ENCODE measurements at regions not wholly inside any gene's neighbourhood (a gene's known extent, or its start where the extent isn't known, plus 50 kb on each side); places are given as distances from the start of the nearest gene placed in this dataset.

DNA sequence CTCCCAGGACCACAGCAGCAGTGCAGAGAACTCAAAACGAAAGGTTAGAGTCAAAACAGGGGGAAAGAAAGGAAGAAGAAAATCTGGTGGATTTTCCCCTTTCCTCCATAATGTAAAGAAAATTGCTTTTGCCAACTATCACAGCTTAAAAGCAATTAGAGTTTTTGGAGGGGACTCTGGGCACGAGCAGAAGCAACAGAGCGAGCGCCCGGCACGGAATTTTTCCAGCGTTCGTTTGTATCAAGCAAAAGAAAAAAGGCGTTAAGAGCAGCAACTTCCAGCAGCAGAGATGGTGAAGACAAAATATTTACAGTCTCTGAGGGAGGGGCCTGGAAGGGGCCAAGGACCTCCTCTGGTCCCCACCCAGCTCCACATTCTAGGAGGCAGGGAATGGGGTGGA, 174.9 kb upstream of the LINGO1 start:
- intact Hi-C loops (cut with micrococcal nuclease), result no loop called here
- H3K4me3 Mint-ChIP-seq, result no peak overlapping the region
- no peak overlapping the region for H3K9ac ChIP-seq (ENCODE audit: low read length)
- H3K27ac ChIP-seq (ENCODE audit: low read length in 2 of 2), result no peak overlapping the region
- no peaks in the 10 kb centered on the region for H4K20me1 ChIP-seq (ENCODE audit: control insufficient read depth, insufficient read depth, low read length, poor library complexity, severe bottlenecking)
- H3K9me3 ChIP-seq (ENCODE audit: control extremely low read depth in 1 of 3, control insufficient read depth in 2 of 3, insufficient read depth in 1 of 3, low read length in 2 of 3), result no peaks in the 10 kb centered on the region
- no peak for DNase-seq
- ATAC-seq (ENCODE audit: low read depth), result no peak
- no peaks in the 10 kb centered on the region for H3K36me3 ChIP-seq (replicated peaks in 1 of 2; ENCODE audit: control extremely low read depth in 1 of 2, control insufficient read depth in 1 of 2, extremely low read depth in 1 of 2, insufficient read depth in 2 of 2, low read length in 1 of 2)
- ChIA-PET POLR2A (no interaction called here), CTCF (no interaction called here)
- no peaks in the 10 kb centered on the region for H3K27me3 ChIP-seq (replicated peaks in 1 of 4; ENCODE audit: control extremely low read depth in 1 of 4, control insufficient read depth in 3 of 4, insufficient read depth in 4 of 4, low read length in 3 of 4)
- H2AFZ ChIP-seq (ENCODE audit: insufficient read depth, low read depth, low read length, poor library complexity, severe bottlenecking), result no peak overlapping the region
- H3K27ac Mint-ChIP-seq, result no peak overlapping the region
- H3K4me1 Mint-ChIP-seq, result no peaks in the 10 kb centered on the region
- no peaks in the 10 kb centered on the region for H3K9me3 Mint-ChIP-seq (ENCODE audit: insufficient read depth)
- no peak for TF ChIP-seq EZH2 (IDR thresholded peaks at IDR 0.05; ENCODE audit: borderline replicate concordance, insufficient read depth, low read depth, low read length, poor library complexity, severe bottlenecking)
- TF ChIP-seq, protein P1, sequence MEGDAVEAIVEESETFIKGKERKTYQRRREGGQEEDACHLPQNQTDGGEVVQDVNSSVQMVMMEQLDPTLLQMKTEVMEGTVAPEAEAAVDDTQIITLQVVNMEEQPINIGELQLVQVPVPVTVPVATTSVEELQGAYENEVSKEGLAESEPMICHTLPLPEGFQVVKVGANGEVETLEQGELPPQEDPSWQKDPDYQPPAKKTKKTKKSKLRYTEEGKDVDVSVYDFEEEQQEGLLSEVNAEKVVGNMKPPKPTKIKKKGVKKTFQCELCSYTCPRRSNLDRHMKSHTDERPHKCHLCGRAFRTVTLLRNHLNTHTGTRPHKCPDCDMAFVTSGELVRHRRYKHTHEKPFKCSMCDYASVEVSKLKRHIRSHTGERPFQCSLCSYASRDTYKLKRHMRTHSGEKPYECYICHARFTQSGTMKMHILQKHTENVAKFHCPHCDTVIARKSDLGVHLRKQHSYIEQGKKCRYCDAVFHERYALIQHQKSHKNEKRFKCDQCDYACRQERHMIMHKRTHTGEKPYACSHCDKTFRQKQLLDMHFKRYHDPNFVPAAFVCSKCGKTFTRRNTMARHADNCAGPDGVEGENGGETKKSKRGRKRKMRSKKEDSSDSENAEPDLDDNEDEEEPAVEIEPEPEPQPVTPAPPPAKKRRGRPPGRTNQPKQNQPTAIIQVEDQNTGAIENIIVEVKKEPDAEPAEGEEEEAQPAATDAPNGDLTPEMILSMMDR (IDR thresholded peaks at IDR 0.05), result no peak
- no peaks in the 10 kb centered on the region for H3K79me2 ChIP-seq (ENCODE audit: control insufficient read depth, insufficient read depth, low read length)
- no peak overlapping the region for H3K4me2 ChIP-seq (replicated peaks; ENCODE audit: low read depth, low read length, poor library complexity, severe bottlenecking)
- no peaks in the 10 kb centered on the region for H3K4me1 ChIP-seq (ENCODE audit: control insufficient read depth in 2 of 2, insufficient read depth in 2 of 2, low read length in 2 of 2)
- H3K4me3 ChIP-seq (ENCODE audit: control extremely low read depth in 1 of 5, extremely low read depth in 1 of 5, insufficient read depth in 1 of 5, low read depth in 2 of 5, low read length in 4 of 5), result no peak overlapping the region
- peaks cover 12% of the 10 kb centered on the region for H3K27me3 Mint-ChIP-seq
- 89% methylated on average over 8 of the region's 9 CpGs for WGBS (ENCODE audit: insufficient coverage)

DNA sequence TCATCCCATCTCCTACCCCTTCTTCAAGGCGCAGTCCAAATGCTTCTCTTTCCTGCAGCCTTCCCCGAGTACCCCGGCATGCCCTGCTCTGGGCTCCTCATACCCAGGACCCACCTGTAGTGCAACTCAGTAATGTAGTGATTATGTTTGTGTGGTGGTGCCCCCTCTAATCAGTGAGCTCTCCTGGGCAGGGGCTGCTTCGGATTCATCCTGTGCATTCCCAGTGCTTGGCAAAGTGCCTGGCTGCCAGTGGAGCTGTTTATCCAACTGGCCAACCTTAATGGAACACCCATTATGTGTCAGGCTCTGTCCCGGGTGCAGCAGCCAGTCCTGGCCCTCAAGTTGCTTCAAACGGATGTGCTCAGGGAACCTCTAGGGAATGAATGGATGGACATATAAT, 174.4 kb upstream of the LINGO1 start:
- POLR2A ChIA-PET, result no interaction called here
- no peaks in the 10 kb centered on the region for H3K9me3 ChIP-seq (ENCODE audit: control extremely low read depth in 1 of 3, control insufficient read depth in 2 of 3, insufficient read depth in 1 of 3, low read length in 2 of 3)
- H3K79me2 ChIP-seq (ENCODE audit: control insufficient read depth, insufficient read depth, low read length), result no peaks in the 10 kb centered on the region
- TF ChIP-seq, protein P1 (IDR thresholded peaks at IDR 0.05), result no peak
- TF ChIP-seq EZH2 (IDR thresholded peaks at IDR 0.05; ENCODE audit: borderline replicate concordance, insufficient read depth, low read depth, low read length, poor library complexity, severe bottlenecking), result no peak
- no peak overlapping the region for H3K9ac ChIP-seq (ENCODE audit: low read length)
- no peaks in the 10 kb centered on the region for H4K20me1 ChIP-seq (ENCODE audit: control insufficient read depth, insufficient read depth, low read length, poor library complexity, severe bottlenecking)
- H3K27me3 ChIP-seq (replicated peaks in 1 of 4; ENCODE audit: control extremely low read depth in 1 of 4, control insufficient read depth in 3 of 4, insufficient read depth in 4 of 4, low read length in 3 of 4), result no peaks in the 10 kb centered on the region
- H3K36me3 ChIP-seq (replicated peaks in 1 of 2; ENCODE audit: control extremely low read depth in 1 of 2, control insufficient read depth in 1 of 2, extremely low read depth in 1 of 2, insufficient read depth in 2 of 2, low read length in 1 of 2), result no peaks in the 10 kb centered on the region
- H3K4me3 ChIP-seq (ENCODE audit: control extremely low read depth in 1 of 5, extremely low read depth in 1 of 5, insufficient read depth in 1 of 5, low read depth in 2 of 5, low read length in 4 of 5), result no peak overlapping the region
- ATAC-seq (ENCODE audit: low read depth) (no peak), DNase-seq (no peak)
- H2AFZ ChIP-seq (ENCODE audit: insufficient read depth, low read depth, low read length, poor library complexity, severe bottlenecking), result no peak overlapping the region
- Mint-ChIP-seq H3K27ac (no peak overlapping the region), H3K4me1 (no peaks in the 10 kb centered on the region), H3K9me3 (ENCODE audit: insufficient read depth) (no peaks in the 10 kb centered on the region), H3K4me3 (no peak overlapping the region), H3K27me3 (peaks cover 13% of the 10 kb centered on the region)
- intact Hi-C loops (cut with micrococcal nuclease), result no loop called here
- no peaks in the 10 kb centered on the region for H3K4me1 ChIP-seq (ENCODE audit: control insufficient read depth in 2 of 2, insufficient read depth in 2 of 2, low read length in 2 of 2)
- H3K4me2 ChIP-seq (replicated peaks; ENCODE audit: low read depth, low read length, poor library complexity, severe bottlenecking), result no peak overlapping the region
- no peak overlapping the region for H3K27ac ChIP-seq (ENCODE audit: low read length in 2 of 2)
- CTCF ChIA-PET, result no interaction called here
- 65% methylated on average over 3 of the region's 6 CpGs for WGBS (ENCODE audit: insufficient coverage)

All from B cell (primary cell).